Panc1 (cell line): ENCODE measurements at regions not wholly inside any gene's neighbourhood (a gene's known extent, or its start where the extent isn't known, plus 50 kb on each side); places are given as distances from the start of the nearest gene placed in this dataset.

Source experiments
- ATAC-seq: fragments of 200-7000 bp; cut with Tn5 transposase; 2 replicates; pipeline ENCODE4 v1.9.1; 2020; ENCODE audit warnings: mild to moderate bottlenecking, moderate library complexity
- BruUV-seq: library from RNA; stranded (reverse); fragments of 400-500 nt; replicated peaks from 2 replicates; lab custom pipeline; 2021; lab: Mats Ljungman, UMichigan
- CTCF ChIA-PET: fragments of 300-600 bp; sonication (Branson Sonifier 250); formaldehyde crosslinking; loops from one replicate; lab custom pipeline; 2022; ENCODE audit warnings: antibody characterized with exemption; lab: Charles Lee
- POLR2A ChIA-PET: fragments of 300-600 bp; sonication (Branson Sonifier 250); formaldehyde crosslinking; loops from one replicate; lab custom pipeline; 2022; ENCODE audit warnings: antibody characterized with exemption; lab: Charles Lee
- DNase-seq: peaks from one replicate; pipeline ENCODE4 v3.0.0-alpha.2; 2010; ENCODE audit warnings: low read depth, low spot score
- H3K27ac ChIP-seq: 2 replicates; pipeline ENCODE4 v1.5.1; 2011; ENCODE audit warnings: mild to moderate bottlenecking, low read length, inconsistent platforms
- H3K27me3 ChIP-seq: fragments of 200-500 bp; sonication (Bioruptor generic); 2 replicates; pipeline ENCODE4 v1.6.0; 2014; ENCODE audit warnings: low read length, inconsistent platforms; ENCODE audit not compliant: control insufficient read depth, insufficient read depth
- H3K36me3 ChIP-seq: fragments of 200-500 bp; sonication (Bioruptor generic); 2 replicates; pipeline ENCODE4 v1.5.1; 2014; ENCODE audit warnings: inconsistent platforms, mild to moderate bottlenecking, low read length, moderate library complexity; ENCODE audit not compliant: control insufficient read depth, insufficient read depth
- H3K4me1 ChIP-seq: 2 replicates; pipeline ENCODE4 v1.5.1; 2011; ENCODE audit warnings: inconsistent platforms, mild to moderate bottlenecking, low read length, moderate library complexity; ENCODE audit not compliant: control insufficient read depth, insufficient read depth
- H3K4me3 ChIP-seq, 2 experiments: 2 replicates each; pipeline ENCODE4 v1.5.1; 2011 to 2012; ENCODE audit warnings: low read depth in 2 of 2, low read length in 2 of 2, mild to moderate bottlenecking in 2 of 2, inconsistent platforms in 1 of 2, moderate library complexity in 1 of 2
- H3K9me3 ChIP-seq: fragments of 200-500 bp; sonication (Bioruptor generic); 2 replicates; pipeline ENCODE4 v1.5.1; 2014; ENCODE audit warnings: low read depth, mild to moderate bottlenecking, inconsistent platforms, low read length, moderate library complexity; ENCODE audit not compliant: control insufficient read depth, insufficient read depth
- CTCF ChIP-seq: fragments of 450-650 bp; IDR thresholded peaks from 2 replicates; pipeline ENCODE4 v1.5.1; 2017; ENCODE audit warnings: mild to moderate bottlenecking
- POLR2AphosphoS5 ChIP-seq: IDR thresholded peaks from 2 replicates; pipeline ENCODE4 v1.6.1; 2012; ENCODE audit warnings: mild to moderate bottlenecking, low read depth, low read length, moderate library complexity
- REST ChIP-seq, 2 experiments: IDR thresholded peaks; 2 replicates each; pipeline ENCODE4 v1.6.1; 2011 to 2012; ENCODE audit warnings: low read depth in 2 of 2, control low read depth in 1 of 2, low read length in 1 of 2, mild to moderate bottlenecking in 1 of 2, moderate library complexity in 1 of 2; ENCODE audit not compliant: insufficient read depth in 1 of 2
- SIN3A ChIP-seq: IDR thresholded peaks from 2 replicates; pipeline ENCODE4 v1.6.1; 2012; ENCODE audit warnings: low read depth, mild to moderate bottlenecking, low read length, moderate library complexity, borderline replicate concordance; ENCODE audit not compliant: insufficient read depth
- TCF7L2 ChIP-seq: IDR thresholded peaks from 2 replicates; pipeline ENCODE4 v1.6.1; 2011; ENCODE audit warnings: mild to moderate bottlenecking, low read depth, low read length, inconsistent platforms
- in situ Hi-C: cut with HindIII; loops from 2 replicates; pipeline ENCODE4 v1.10.0; 2016; ENCODE audit warnings: low sequenced_read_pairs, low pct_unique_long_range_greater_than_20kb
- intact Hi-C: fragments of 100-400 bp; cut with micrococcal nuclease; formaldehyde crosslinking; loops from one replicate; pipeline ENCODE4 v1.10.0; 2022; ENCODE audit not compliant: unreplicated experiment

- intact Hi-C loops: no loop called here
Observed at GRCh38 chr6:91127752-91128151, 540.9 kb upstream of the MAP3K7 start.

GRCh38 chr6:91126876-91127275 is 540.0 kb upstream of the MAP3K7 start:
- no peaks in the 10 kb centered on the region for H3K4me1 ChIP-seq
- ChIA-PET CTCF (no interaction called here), POLR2A (no interaction called here)
- no TSS peak for BruUV-seq
- H3K27me3 ChIP-seq: no peaks in the 10 kb centered on the region
- in situ Hi-C loops (no loop called here), intact Hi-C loops (no loop called here)
- no peak overlapping the region for H3K27ac ChIP-seq
- no peaks in the 10 kb centered on the region for H3K9me3 ChIP-seq
- TF ChIP-seq REST (IDR thresholded peaks at IDR 0.05; ENCODE audit: insufficient read depth in 1 of 2, low read depth in 2 of 2, low read length in 1 of 2): no peak
- TF ChIP-seq CTCF: no peak
- no peak for TF ChIP-seq POLR2AphosphoS5
- no peak for TF ChIP-seq SIN3A
- no peak for TF ChIP-seq TCF7L2
- no peak overlapping the region for H3K4me3 ChIP-seq
- no peak for DNase-seq
- H3K36me3 ChIP-seq: no peaks in the 10 kb centered on the region
- ATAC-seq: no peak

More at GRCh38 chr6:91127752-91128151, 540.9 kb upstream of the MAP3K7 start:
- H3K4me3 ChIP-seq: no peak overlapping the region
- no peaks in the 10 kb centered on the region for H3K36me3 ChIP-seq
- H3K27ac ChIP-seq: no peak overlapping the region
- no peaks in the 10 kb centered on the region for H3K9me3 ChIP-seq
- no peaks in the 10 kb centered on the region for H3K27me3 ChIP-seq
- TF ChIP-seq POLR2AphosphoS5 (no peak), CTCF (no peak), SIN3A (no peak), TCF7L2 (no peak), REST (IDR thresholded peaks at IDR 0.05; ENCODE audit: insufficient read depth in 1 of 2, low read depth in 2 of 2, low read length in 1 of 2) (no peak)
- DNase-seq (no peak), ATAC-seq (no peak)
- ChIA-PET CTCF (no interaction called here), POLR2A (no interaction called here)
- in situ Hi-C loops: no loop called here
- H3K4me1 ChIP-seq: no peaks in the 10 kb centered on the region
- no TSS peak for BruUV-seq
